ENCODE measurements at regions not wholly inside any gene's neighbourhood (a gene's known extent, or its start where the extent isn't known, plus 50 kb on each side); places are given as distances from the start of the nearest gene placed in this dataset.

- no peaks in the 10 kb centered on the region for H3K27me3 ChIP-seq (ENCODE audit: insufficient read depth, low read length)
- H2BK15ac ChIP-seq (ENCODE audit: low read depth, low read length) = no peak overlapping the region
- H3K23ac ChIP-seq (ENCODE audit: insufficient read length, low read depth, low read length) = no peak overlapping the region
- Mint-ChIP-seq H3K27ac (no peak overlapping the region), H3K9me3 (no peaks in the 10 kb centered on the region; a peak in 2 of 5 replicates), H3K27me3 (ENCODE audit: low read depth) (no peaks in the 10 kb centered on the region), H3K4me3 (no peak overlapping the region), H3K36me3 (ENCODE audit: insufficient read depth in 1 of 3, low read depth in 3 of 3) (no peaks in the 10 kb centered on the region), H3K4me1 (no peaks in the 10 kb centered on the region)
- no peak overlapping the region for H3K56ac ChIP-seq (ENCODE audit: insufficient read length, low read depth, low read length)
- H2BK5ac ChIP-seq (ENCODE audit: insufficient read length, low read length) = no peak overlapping the region
- H3K4ac ChIP-seq (ENCODE audit: low read depth, low read length) = no peak overlapping the region
- no CpG with 5 or more reads among the region's 4 CpGs for WGBS (ENCODE audit: extremely low coverage, insufficient read length, low lambda C conversion rate)
- no peak overlapping the region for H2BK120ac ChIP-seq (ENCODE audit: low read depth, low read length, poor library complexity, severe bottlenecking)
- no peaks in the 10 kb centered on the region for H3K79me2 ChIP-seq (ENCODE audit: insufficient read depth, low read length)
- no peak overlapping the region for H3K18ac ChIP-seq (ENCODE audit: insufficient read length, low read depth, low read length)
- H2BK12ac ChIP-seq (ENCODE audit: insufficient read length, low read depth, low read length) = no peak overlapping the region
- no peaks in the 10 kb centered on the region for H3K23me2 ChIP-seq (ENCODE audit: insufficient read length, low read depth, low read length, poor library complexity, severe bottlenecking)
- H3K4me2 ChIP-seq (ENCODE audit: insufficient read depth, insufficient read length, low read length) = no peak overlapping the region
- H3K4me1 ChIP-seq (ENCODE audit: insufficient read depth, low read length) = no peaks in the 10 kb centered on the region
- H4K5ac ChIP-seq (ENCODE audit: insufficient read length, low read depth, low read length) = no peak overlapping the region
- no peak overlapping the region for H4K8ac ChIP-seq (replicated peaks; ENCODE audit: insufficient read length, low read depth, low read length)
- H3K27ac ChIP-seq (ENCODE audit: insufficient read length, low read depth, low read length) = no peak overlapping the region
- no peak overlapping the region for H2AK5ac ChIP-seq (ENCODE audit: insufficient read length, low read length)
- H4K91ac ChIP-seq (ENCODE audit: insufficient read length, low read depth, low read length) = no peak overlapping the region
- H3T11ph ChIP-seq (ENCODE audit: low read length) = no peak overlapping the region
- no peak overlapping the region for H3K9ac ChIP-seq (ENCODE audit: extremely low read depth, insufficient read length, low read length)
- H3K79me1 ChIP-seq (ENCODE audit: insufficient read depth, low read depth, low read length, poor library complexity, severe bottlenecking) = no peaks in the 10 kb centered on the region
- no peaks in the 10 kb centered on the region for H4K20me1 ChIP-seq (ENCODE audit: control insufficient read depth, insufficient read depth, insufficient read length)
- TF ChIP-seq CTCF (conservative IDR thresholded peaks at IDR 0.05) = no peak
- no peak overlapping the region for H3K14ac ChIP-seq (ENCODE audit: insufficient read depth, low read length)
- no peaks in the 10 kb centered on the region for H3K9me3 ChIP-seq (ENCODE audit: control insufficient read depth, low read depth, low read length)
- no peak for DNase-seq
- H2AFZ ChIP-seq (ENCODE audit: low read length) = no peak overlapping the region
- H2BK20ac ChIP-seq (ENCODE audit: low read depth, low read length, poor library complexity, severe bottlenecking) = no peak overlapping the region
Measured at GRCh38 chr4:117421706-117422105, 336.3 kb upstream of the TRAM1L1 start.

All from H9 (cell line).